ENCODE measurements at regions not wholly inside any gene's neighbourhood (a gene's known extent, or its start where the extent isn't known, plus 50 kb on each side); places are given as distances from the start of the nearest gene placed in this dataset.

DNA sequence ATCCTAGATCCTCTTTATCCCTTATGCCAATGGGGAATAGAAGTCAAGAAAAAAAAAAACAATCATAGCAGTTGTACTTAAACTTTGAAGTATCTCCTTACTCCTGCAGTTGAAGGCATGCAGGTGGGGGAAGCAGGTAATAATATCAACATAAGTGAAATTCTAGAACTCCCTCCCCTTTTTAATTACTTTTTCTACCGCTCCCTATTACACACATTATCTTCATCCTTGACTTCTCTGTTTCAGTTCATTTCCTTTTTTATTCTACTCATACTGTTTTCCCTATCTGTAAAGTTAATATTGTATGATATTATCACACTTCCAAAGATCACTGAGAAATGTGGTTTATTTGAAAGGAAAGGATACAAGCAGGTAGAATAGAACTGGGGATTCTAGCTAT is 962.0 kb downstream of the PLA2G4A start:
- Histone ChIP-seq H3K27ac (ENCODE audit: low read length) (no peak overlapping the region), H4K20me1 (ENCODE audit: insufficient read depth, low read length) (no peaks in the 10 kb centered on the region), H3K9me2 (replicated peaks; ENCODE audit: insufficient read depth, low read length) (no peaks in the 10 kb centered on the region), H3K4me2 (ENCODE audit: low read depth, low read length) (no peak overlapping the region), H3F3A (ENCODE audit: insufficient read depth, low read length) (no peaks in the 10 kb centered on the region), H3K9ac (ENCODE audit: low read length) (no peak overlapping the region), H3K79me2 (ENCODE audit: low read length) (no peaks in the 10 kb centered on the region), H3K36me3 (replicated peaks; ENCODE audit: insufficient read depth, low read length) (no peaks in the 10 kb centered on the region), H3K4me1 (ENCODE audit: low read length) (no peaks in the 10 kb centered on the region), H2AFZ (ENCODE audit: low read length) (no peak overlapping the region), H3K4me3 (ENCODE audit: low read length) (no peak overlapping the region), H3K9me3 (replicated peaks; ENCODE audit: insufficient read depth, low read length) (no peaks in the 10 kb centered on the region), H3K27me3 (replicated peaks; ENCODE audit: insufficient read depth, low read length) (no peaks in the 10 kb centered on the region)
- DNase-seq = no peak
- no peak for TF ChIP-seq EZH2 (optimal IDR thresholded peaks at IDR 0.05; ENCODE audit: low read depth, low read length)
- TF ChIP-seq, protein P1, sequence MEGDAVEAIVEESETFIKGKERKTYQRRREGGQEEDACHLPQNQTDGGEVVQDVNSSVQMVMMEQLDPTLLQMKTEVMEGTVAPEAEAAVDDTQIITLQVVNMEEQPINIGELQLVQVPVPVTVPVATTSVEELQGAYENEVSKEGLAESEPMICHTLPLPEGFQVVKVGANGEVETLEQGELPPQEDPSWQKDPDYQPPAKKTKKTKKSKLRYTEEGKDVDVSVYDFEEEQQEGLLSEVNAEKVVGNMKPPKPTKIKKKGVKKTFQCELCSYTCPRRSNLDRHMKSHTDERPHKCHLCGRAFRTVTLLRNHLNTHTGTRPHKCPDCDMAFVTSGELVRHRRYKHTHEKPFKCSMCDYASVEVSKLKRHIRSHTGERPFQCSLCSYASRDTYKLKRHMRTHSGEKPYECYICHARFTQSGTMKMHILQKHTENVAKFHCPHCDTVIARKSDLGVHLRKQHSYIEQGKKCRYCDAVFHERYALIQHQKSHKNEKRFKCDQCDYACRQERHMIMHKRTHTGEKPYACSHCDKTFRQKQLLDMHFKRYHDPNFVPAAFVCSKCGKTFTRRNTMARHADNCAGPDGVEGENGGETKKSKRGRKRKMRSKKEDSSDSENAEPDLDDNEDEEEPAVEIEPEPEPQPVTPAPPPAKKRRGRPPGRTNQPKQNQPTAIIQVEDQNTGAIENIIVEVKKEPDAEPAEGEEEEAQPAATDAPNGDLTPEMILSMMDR (IDR thresholded peaks at IDR 0.05; ENCODE audit: low read length) = no peak
- no peak for TF ChIP-seq EZH2phosphoT487 (IDR thresholded peaks at IDR 0.05; ENCODE audit: low read length)

DNA sequence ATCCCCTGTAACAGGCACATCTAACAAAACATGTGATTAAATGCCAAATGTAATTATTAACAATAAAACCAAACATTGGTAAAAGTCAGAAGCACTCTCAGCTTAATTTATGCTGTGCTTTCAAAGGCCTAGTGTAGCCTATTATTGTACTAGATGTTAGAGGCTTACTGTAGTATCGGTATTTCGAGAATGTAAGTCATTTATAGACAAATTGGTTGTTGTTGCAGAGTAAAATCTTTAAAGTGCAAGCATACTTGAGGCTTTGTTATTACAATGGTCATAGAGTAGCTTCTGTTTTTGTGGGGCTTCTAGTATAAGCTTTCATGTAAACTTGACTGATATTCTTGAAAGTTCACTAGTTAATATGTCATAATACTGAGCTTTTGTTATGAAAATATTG is 965.8 kb downstream of the PLA2G4A start:
- TF ChIP-seq EZH2phosphoT487 (IDR thresholded peaks at IDR 0.05; ENCODE audit: low read length) (no peak), EZH2 (optimal IDR thresholded peaks at IDR 0.05; ENCODE audit: low read depth, low read length) (no peak)
- TF ChIP-seq, protein P1 (IDR thresholded peaks at IDR 0.05; ENCODE audit: low read length) = no peak
- H3K9ac ChIP-seq (ENCODE audit: low read length) = no peak overlapping the region
- H3K4me1 ChIP-seq (ENCODE audit: low read length) = no peaks in the 10 kb centered on the region
- DNase-seq = no peak
- no peak overlapping the region for H2AFZ ChIP-seq (ENCODE audit: low read length)
- no peaks in the 10 kb centered on the region for H3K9me3 ChIP-seq (replicated peaks; ENCODE audit: insufficient read depth, low read length)
- H4K20me1 ChIP-seq (ENCODE audit: insufficient read depth, low read length) = no peaks in the 10 kb centered on the region
- no peaks in the 10 kb centered on the region for H3K9me2 ChIP-seq (replicated peaks; ENCODE audit: insufficient read depth, low read length)
- no peak overlapping the region for H3K4me2 ChIP-seq (ENCODE audit: low read depth, low read length)
- H3K79me2 ChIP-seq (ENCODE audit: low read length) = no peaks in the 10 kb centered on the region
- H3F3A ChIP-seq (ENCODE audit: insufficient read depth, low read length) = no peaks in the 10 kb centered on the region
- no peaks in the 10 kb centered on the region for H3K36me3 ChIP-seq (replicated peaks; ENCODE audit: insufficient read depth, low read length)
- H3K27ac ChIP-seq (ENCODE audit: low read length) = no peak overlapping the region
- H3K27me3 ChIP-seq (replicated peaks; ENCODE audit: insufficient read depth, low read length) = no peaks in the 10 kb centered on the region
- no peak overlapping the region for H3K4me3 ChIP-seq (ENCODE audit: low read length)

DNA sequence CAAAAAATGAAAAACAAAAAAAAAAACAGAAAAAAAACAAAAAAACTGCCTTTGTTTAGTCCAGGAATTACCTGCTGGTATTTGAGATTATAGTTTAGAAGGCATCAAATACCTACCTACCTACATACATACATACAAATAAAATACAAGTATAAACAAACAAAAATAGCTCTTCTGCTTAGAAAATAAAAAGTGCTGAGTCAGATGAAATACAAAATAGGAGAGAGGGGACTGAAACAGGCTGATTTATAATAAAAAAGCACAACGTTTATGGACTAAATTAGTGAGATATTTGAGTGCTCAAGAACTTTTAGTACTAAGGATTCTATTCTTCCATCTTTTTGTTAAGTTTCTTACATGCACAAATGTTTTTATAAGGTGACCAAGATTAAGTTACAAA is 980.8 kb downstream of the PLA2G4A start:
- TF ChIP-seq EZH2 (optimal IDR thresholded peaks at IDR 0.05; ENCODE audit: low read depth, low read length) (no peak), EZH2phosphoT487 (IDR thresholded peaks at IDR 0.05; ENCODE audit: low read length) (no peak)
- TF ChIP-seq, protein P1 (IDR thresholded peaks at IDR 0.05; ENCODE audit: low read length) = no peak
- no peaks in the 10 kb centered on the region for H3K36me3 ChIP-seq (replicated peaks; ENCODE audit: insufficient read depth, low read length)

More for the DNA sequence above, 980.8 kb downstream of the PLA2G4A start:
- Histone ChIP-seq H3K4me2 (ENCODE audit: low read depth, low read length) (no peak overlapping the region), H3K4me1 (ENCODE audit: low read length) (no peaks in the 10 kb centered on the region), H4K20me1 (ENCODE audit: insufficient read depth, low read length) (no peaks in the 10 kb centered on the region), H3K4me3 (ENCODE audit: low read length) (no peak overlapping the region), H3K9me3 (replicated peaks; ENCODE audit: insufficient read depth, low read length) (no peaks in the 10 kb centered on the region), H3F3A (ENCODE audit: insufficient read depth, low read length) (no peaks in the 10 kb centered on the region), H3K79me2 (ENCODE audit: low read length) (no peaks in the 10 kb centered on the region), H2AFZ (ENCODE audit: low read length) (no peak overlapping the region), H3K27me3 (replicated peaks; ENCODE audit: insufficient read depth, low read length) (no peaks in the 10 kb centered on the region), H3K9me2 (replicated peaks; ENCODE audit: insufficient read depth, low read length) (no peaks in the 10 kb centered on the region), H3K27ac (ENCODE audit: low read length) (no peak overlapping the region), H3K9ac (ENCODE audit: low read length) (no peak overlapping the region)
- DNase-seq = no peak

Measured in MM.1S (cell line).